A673 (cell line): ENCODE measurements at regions not wholly inside any gene's neighbourhood (a gene's known extent, or its start where the extent isn't known, plus 50 kb on each side); places are given as distances from the start of the nearest gene placed in this dataset.

ENCODE experiments used
- BruUV-seq: library from RNA; stranded (reverse); fragments of 400-500 nt; replicated peaks from 2 replicates; lab custom pipeline; 2021; lab: Mats Ljungman, UMichigan
- CTCF ChIA-PET: fragments of 300-600 bp; sonication (Branson Sonifier 250); formaldehyde crosslinking; loops from one replicate; lab custom pipeline; 2022; ENCODE audit warnings: antibody characterized with exemption; lab: Charles Lee
- POLR2A ChIA-PET: fragments of 300-600 bp; sonication (Branson Sonifier 250); formaldehyde crosslinking; loops from one replicate; lab custom pipeline; 2022; ENCODE audit warnings: antibody characterized with exemption; ENCODE audit not compliant: low non-redundant PET; lab: Charles Lee
- DNase-seq: peaks from one replicate; pipeline ENCODE4 v3.0.0-alpha.2; 2015; ENCODE audit warnings: low spot score
- H3K27ac ChIP-seq: fragments of 200-600 bp; sonication (generic); 2 replicates; pipeline ENCODE4 v1.5.1; 2016; ENCODE audit warnings: mixed run types, low read depth, mild to moderate bottlenecking, mixed read lengths, antibody characterized with exemption, low read length; ENCODE audit not compliant: poor library complexity, severe bottlenecking
- H3K27me3 ChIP-seq: fragments of 200-600 bp; sonication (generic); replicated peaks from 2 replicates; pipeline ENCODE4 v1.6.1; 2017; ENCODE audit warnings: mixed run types, low read depth, mild to moderate bottlenecking, mixed read lengths, antibody characterized with exemption, low read length; ENCODE audit not compliant: insufficient read depth, poor library complexity
- H3K36me3 ChIP-seq: fragments of 200-600 bp; sonication (generic); 2 replicates; pipeline ENCODE4 v1.6.1; 2016; ENCODE audit warnings: mixed run types, mild to moderate bottlenecking, mixed read lengths, antibody characterized with exemption, low read length; ENCODE audit not compliant: insufficient read depth, poor library complexity, severe bottlenecking
- H3K4me1 ChIP-seq: fragments of 200-600 bp; sonication (generic); 2 replicates; pipeline ENCODE4 v1.6.1; 2017; ENCODE audit warnings: mixed run types, mild to moderate bottlenecking, mixed read lengths, antibody characterized with exemption, low read length; ENCODE audit not compliant: insufficient read depth, poor library complexity, severe bottlenecking
- H3K4me3 ChIP-seq: fragments of 200-600 bp; sonication (generic); 2 replicates; pipeline ENCODE4 v1.5.1; 2016; ENCODE audit warnings: low read depth, mixed run types, mild to moderate bottlenecking, mixed read lengths, low read length; ENCODE audit not compliant: poor library complexity, severe bottlenecking
- H3K9me3 ChIP-seq: fragments of 200-600 bp; sonication (generic); 2 replicates; pipeline ENCODE4 v1.6.1; 2016; ENCODE audit warnings: mixed run types, low read depth, mild to moderate bottlenecking, mixed read lengths, antibody characterized with exemption, low read length; ENCODE audit not compliant: poor library complexity, severe bottlenecking
- EZH2 ChIP-seq: fragments of 200-600 bp; sonication (generic); IDR thresholded peaks from 2 replicates; pipeline ENCODE4 v1.6.1; 2017; ENCODE audit warnings: borderline replicate concordance, low read depth, mild to moderate bottlenecking, mixed read lengths, antibody characterized with exemption, low read length; ENCODE audit not compliant: poor library complexity, severe bottlenecking
- intact Hi-C: fragments of 100-400 bp; cut with micrococcal nuclease; formaldehyde crosslinking; loops from one replicate; pipeline ENCODE4 v1.10.0; 2022; ENCODE audit not compliant: unreplicated experiment
- TF ChIP-seq, protein P1 (sequence below): fragments of 300-800, 200-600 bp; sonication (generic); conservative IDR thresholded peaks from 2 replicates; pipeline ENCODE4 v1.5.1; 2017; ENCODE audit warnings: low read depth, mild to moderate bottlenecking, antibody characterized with exemption, low read length, moderate library complexity, mixed read lengths

DNA sequence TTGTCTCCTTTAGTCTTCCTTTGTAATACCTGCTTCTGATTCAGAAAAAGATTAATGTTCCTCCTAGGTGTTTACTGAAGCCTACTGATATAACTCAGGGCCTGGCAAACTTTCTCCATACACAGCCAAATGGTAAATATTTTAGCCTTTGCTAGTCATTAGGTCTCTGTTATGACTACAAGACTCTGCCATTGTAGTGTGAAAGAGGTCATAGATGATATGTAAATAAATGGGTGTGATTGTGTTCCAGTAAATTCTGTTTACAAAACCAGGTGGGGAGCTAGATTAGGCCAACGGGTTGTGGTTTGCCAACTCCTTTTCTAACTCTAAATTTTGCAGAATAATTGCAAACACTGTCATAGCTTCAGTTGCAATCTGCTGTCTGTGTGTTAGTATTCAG lies 568.1 kb upstream of the GNPDA2 start:
- ChIA-PET CTCF (no interaction called here), POLR2A (no interaction called here)
- Histone ChIP-seq H3K36me3 (no peaks in the 10 kb centered on the region), H3K9me3 (no peaks in the 10 kb centered on the region), H3K27ac (no peak overlapping the region), H3K4me3 (no peak overlapping the region), H3K4me1 (no peaks in the 10 kb centered on the region), H3K27me3 (no peaks in the 10 kb centered on the region)
- TF ChIP-seq EZH2 = no peak
- TF ChIP-seq, protein P1, sequence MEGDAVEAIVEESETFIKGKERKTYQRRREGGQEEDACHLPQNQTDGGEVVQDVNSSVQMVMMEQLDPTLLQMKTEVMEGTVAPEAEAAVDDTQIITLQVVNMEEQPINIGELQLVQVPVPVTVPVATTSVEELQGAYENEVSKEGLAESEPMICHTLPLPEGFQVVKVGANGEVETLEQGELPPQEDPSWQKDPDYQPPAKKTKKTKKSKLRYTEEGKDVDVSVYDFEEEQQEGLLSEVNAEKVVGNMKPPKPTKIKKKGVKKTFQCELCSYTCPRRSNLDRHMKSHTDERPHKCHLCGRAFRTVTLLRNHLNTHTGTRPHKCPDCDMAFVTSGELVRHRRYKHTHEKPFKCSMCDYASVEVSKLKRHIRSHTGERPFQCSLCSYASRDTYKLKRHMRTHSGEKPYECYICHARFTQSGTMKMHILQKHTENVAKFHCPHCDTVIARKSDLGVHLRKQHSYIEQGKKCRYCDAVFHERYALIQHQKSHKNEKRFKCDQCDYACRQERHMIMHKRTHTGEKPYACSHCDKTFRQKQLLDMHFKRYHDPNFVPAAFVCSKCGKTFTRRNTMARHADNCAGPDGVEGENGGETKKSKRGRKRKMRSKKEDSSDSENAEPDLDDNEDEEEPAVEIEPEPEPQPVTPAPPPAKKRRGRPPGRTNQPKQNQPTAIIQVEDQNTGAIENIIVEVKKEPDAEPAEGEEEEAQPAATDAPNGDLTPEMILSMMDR = no peak
- no peak for DNase-seq
- no TSS peak for BruUV-seq
- intact Hi-C loops = no loop called here

DNA sequence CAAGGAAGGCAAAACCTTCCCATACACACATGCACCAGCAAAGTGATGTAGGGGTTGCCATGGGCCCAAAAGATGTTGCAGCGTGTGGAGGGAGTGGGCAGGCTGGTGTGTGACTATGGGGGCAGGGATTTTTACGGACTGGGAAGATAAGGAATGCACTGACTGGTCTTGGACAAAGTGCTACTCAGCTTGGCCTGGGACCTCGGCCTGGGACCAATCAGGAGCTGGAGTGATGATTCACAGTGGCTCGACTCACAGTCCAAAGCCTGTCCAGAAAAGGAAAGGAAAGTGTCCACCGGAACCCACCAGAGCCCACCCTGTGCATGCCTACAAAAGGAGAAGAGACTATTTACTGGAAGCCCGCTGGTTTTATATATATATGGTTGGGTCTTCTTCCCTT lies 567.0 kb upstream of the GNPDA2 start:
- no peak overlapping the region for H3K27ac ChIP-seq
- POLR2A ChIA-PET = no interaction called here
- no peaks in the 10 kb centered on the region for H3K9me3 ChIP-seq
- H3K36me3 ChIP-seq = no peaks in the 10 kb centered on the region
- no peaks in the 10 kb centered on the region for H3K27me3 ChIP-seq
- TF ChIP-seq, protein P1 = no peak
- TF ChIP-seq EZH2 = no peak
- CTCF ChIA-PET = no interaction called here
- H3K4me3 ChIP-seq = no peak overlapping the region
- no peak for DNase-seq
- intact Hi-C loops = no loop called here
- BruUV-seq = no TSS peak
- H3K4me1 ChIP-seq = no peaks in the 10 kb centered on the region

DNA sequence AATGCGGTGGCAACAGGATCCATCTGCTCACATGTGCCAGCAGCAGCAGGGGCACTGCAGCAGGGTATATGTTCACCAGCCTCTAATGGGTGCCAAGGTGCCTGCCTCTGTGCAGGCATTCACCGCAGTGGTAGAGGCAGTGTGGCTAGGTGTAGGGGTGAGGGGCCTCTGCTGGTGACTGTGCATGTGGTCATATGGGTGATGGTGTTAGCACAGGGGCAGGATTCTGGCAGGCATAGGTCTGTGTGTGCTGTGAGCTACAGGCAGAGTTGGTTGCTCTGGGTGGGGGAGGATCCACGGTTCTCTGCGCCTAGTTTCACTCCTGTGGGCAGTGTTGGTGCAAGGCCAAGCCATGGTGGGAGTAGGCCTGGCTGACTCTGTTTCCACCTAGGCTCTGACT lies 566.5 kb upstream of the GNPDA2 start:
- POLR2A ChIA-PET = no interaction called here
- H3K27ac ChIP-seq = no peak overlapping the region
- no peaks in the 10 kb centered on the region for H3K27me3 ChIP-seq
- DNase-seq = no peak
- TF ChIP-seq EZH2 = no peak
- CTCF ChIA-PET = no interaction called here
- no peak overlapping the region for H3K4me3 ChIP-seq
- H3K9me3 ChIP-seq = no peaks in the 10 kb centered on the region
- intact Hi-C loops = no loop called here
- H3K36me3 ChIP-seq = no peaks in the 10 kb centered on the region
- BruUV-seq = no TSS peak
- no peaks in the 10 kb centered on the region for H3K4me1 ChIP-seq

DNA sequence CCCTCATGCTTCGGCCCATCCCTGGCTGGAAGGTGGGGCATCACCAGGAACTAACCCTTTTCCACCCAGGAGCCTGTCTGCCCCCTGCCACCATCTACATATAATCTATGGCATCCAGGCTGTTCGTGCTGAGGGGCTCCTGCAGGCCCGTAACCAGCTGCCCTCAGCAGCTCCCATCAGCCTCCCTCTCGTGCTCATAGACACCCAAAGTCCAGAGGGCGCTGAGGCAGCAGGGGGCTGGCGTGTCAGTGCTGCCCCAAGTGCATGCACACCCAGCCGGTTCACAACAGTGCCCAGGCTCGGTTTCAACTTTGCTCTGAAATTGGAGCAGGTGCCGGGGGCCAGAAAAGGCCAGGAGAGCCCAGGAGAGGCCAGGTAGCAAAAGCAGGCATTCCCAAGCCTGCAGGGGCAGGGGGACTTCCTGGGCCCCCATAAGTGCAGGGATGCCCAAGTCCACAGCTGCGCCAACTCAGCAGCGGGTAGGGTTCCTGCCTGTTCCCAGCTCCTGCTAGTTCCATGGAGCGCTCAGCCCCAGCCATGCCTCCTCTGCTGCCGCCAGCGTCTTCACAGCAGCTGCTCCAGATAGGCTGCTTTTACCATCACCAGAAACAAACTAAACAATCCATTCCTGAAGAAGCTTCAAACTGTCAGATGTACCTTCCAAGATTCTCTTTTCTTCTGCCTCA lies 558.2 kb upstream of the GNPDA2 start:
- TF ChIP-seq, protein P1 = no peak
- TF ChIP-seq EZH2 = no peak
- POLR2A ChIA-PET = no interaction called here
- no peak for DNase-seq
- no peaks in the 10 kb centered on the region for H3K9me3 ChIP-seq
- no peak overlapping the region for H3K4me3 ChIP-seq
- no peaks in the 10 kb centered on the region for H3K27me3 ChIP-seq
- intact Hi-C loops = no loop called here
- no peaks in the 10 kb centered on the region for H3K36me3 ChIP-seq
- H3K27ac ChIP-seq = no peak overlapping the region
- CTCF ChIA-PET = no interaction called here
- no TSS peak for BruUV-seq
- no peaks in the 10 kb centered on the region for H3K4me1 ChIP-seq
